ENCODE measurements at regions not wholly inside any gene's neighbourhood (a gene's known extent, or its start where the extent isn't known, plus 50 kb on each side); places are given as distances from the start of the nearest gene placed in this dataset.

DNA sequence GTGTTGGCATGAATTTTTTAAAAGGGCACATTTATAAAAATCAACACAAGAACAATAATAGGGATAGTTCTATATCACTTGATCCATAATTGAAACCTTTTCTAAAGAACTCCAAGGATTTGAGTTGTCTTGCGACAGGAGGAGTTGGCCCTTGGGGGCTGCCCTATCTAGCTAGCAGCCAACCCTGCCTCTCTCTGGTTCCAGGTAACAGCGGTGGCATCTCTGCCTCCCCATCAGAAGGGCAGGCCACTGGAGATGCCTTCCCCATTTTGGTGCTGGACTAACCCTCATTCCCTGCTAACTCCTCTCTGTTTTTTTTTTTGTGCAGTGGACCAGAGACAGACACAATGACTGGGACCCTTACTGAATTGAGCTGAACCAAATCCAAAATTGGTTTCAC lies 393.0 kb downstream of the MED10 start:
- no peak for TF ChIP-seq CTCF (IDR thresholded peaks at IDR 0.05; ENCODE audit: low read depth, low read length, poor library complexity, severe bottlenecking)
- TF ChIP-seq EZH2phosphoT487 (IDR thresholded peaks at IDR 0.05; ENCODE audit: borderline replicate concordance, low read length), result no peak

Data from DOHH2 (cell line).